WTC11 (cell line): ENCODE measurements at regions not wholly inside any gene's neighbourhood (a gene's known extent, or its start where the extent isn't known, plus 50 kb on each side); places are given as distances from the start of the nearest gene placed in this dataset.

Source experiments
- ATAC-seq: fragments of 200-7000 bp; cut with Tn5 transposase; 2 replicates; pipeline ENCODE4 v1.10.0; 2021; ENCODE audit warnings: mild to moderate bottlenecking, moderate library complexity
- CTCF ChIA-PET: fragments of 300-600 bp; sonication (Branson Sonifier 250); formaldehyde crosslinking; loops from one replicate; lab custom pipeline; 2021; ENCODE audit warnings: antibody characterized with exemption; lab: Charles Lee
- POLR2A ChIA-PET: fragments of 350-600 bp; sonication (Branson Sonifier 250); formaldehyde crosslinking; loops from one replicate; lab custom pipeline; 2021; ENCODE audit warnings: antibody characterized with exemption; lab: Charles Lee
- DNase-seq: peaks from one replicate; pipeline ENCODE4 v3.0.0; 2021; ENCODE audit warnings: low spot score
- H3K27ac Mint-ChIP-seq: 2 replicates; pipeline ENCODE4 v1.8.0; 2021; ENCODE audit warnings: mixed read lengths
- H3K27me3 Mint-ChIP-seq: 2 replicates; pipeline ENCODE4 v1.8.0; 2021; ENCODE audit warnings: low read depth, mild to moderate bottlenecking, moderate library complexity, mixed read lengths
- H3K36me3 Mint-ChIP-seq: 2 replicates; pipeline ENCODE4 v1.8.0; 2021; ENCODE audit warnings: mixed read lengths
- H3K4me1 Mint-ChIP-seq: 2 replicates; pipeline ENCODE4 v1.8.0; 2022; ENCODE audit warnings: mixed read lengths
- H3K4me3 Mint-ChIP-seq: 2 replicates; pipeline ENCODE4 v1.8.0; 2021; ENCODE audit warnings: mild to moderate bottlenecking, moderate library complexity, mixed read lengths
- H3K9me3 Mint-ChIP-seq: 2 replicates; pipeline ENCODE4 v1.8.0; 2021; ENCODE audit warnings: mixed read lengths
- AFF4 ChIP-seq: sonication (generic); formaldehyde crosslinking; IDR thresholded peaks from 2 replicates; pipeline ENCODE4 v1.8.1; 2023; ENCODE audit warnings: mild to moderate bottlenecking, missing genetic modification reagents, borderline replicate concordance
- ATF1 ChIP-seq: sonication (generic); formaldehyde crosslinking; IDR thresholded peaks from 2 replicates; pipeline ENCODE4 v1.8.1; 2023; ENCODE audit warnings: mild to moderate bottlenecking, moderate library complexity, missing genetic modification reagents
- ATF2 ChIP-seq: sonication (generic); formaldehyde crosslinking; IDR thresholded peaks from 2 replicates; pipeline ENCODE4 v1.8.1; 2022; ENCODE audit warnings: low read depth, missing genetic modification reagents, borderline replicate concordance
- CDX4 ChIP-seq: fragments of 250-450 bp; sonication (Bioruptor Pico); IDR thresholded peaks from 2 replicates; pipeline ENCODE4 v1.9.0; 2021; ENCODE audit warnings: moderate library complexity, mild to moderate bottlenecking, inconsistent platforms, borderline replicate concordance
- E2F1 ChIP-seq: sonication (generic); formaldehyde crosslinking; IDR thresholded peaks from 2 replicates; pipeline ENCODE4 v1.8.0; 2022; ENCODE audit warnings: mild to moderate bottlenecking, missing genetic modification reagents
- FOXJ3 ChIP-seq: sonication (generic); formaldehyde crosslinking; IDR thresholded peaks from 2 replicates; pipeline ENCODE4 v1.9.0; 2021; ENCODE audit warnings: missing genetic modification reagents, mild to moderate bottlenecking, borderline replicate concordance
- HMGA2 ChIP-seq: fragments of 250-450 bp; sonication (Bioruptor Pico); IDR thresholded peaks from 2 replicates; pipeline ENCODE4 v1.4.0; 2021; ENCODE audit warnings: mild to moderate bottlenecking, moderate library complexity
- IRF1 ChIP-seq: sonication (generic); formaldehyde crosslinking; IDR thresholded peaks from 2 replicates; pipeline ENCODE4 v1.8.0; 2023; ENCODE audit warnings: missing genetic modification reagents
- JAZF1 ChIP-seq: fragments of 250-450 bp; sonication (Bioruptor Pico); IDR thresholded peaks from 2 replicates; pipeline ENCODE4 v1.9.0; 2021; ENCODE audit warnings: moderate library complexity, mild to moderate bottlenecking, inconsistent platforms
- MAX ChIP-seq: sonication (generic); formaldehyde crosslinking; IDR thresholded peaks from 2 replicates; pipeline ENCODE4 v1.8.0; 2022; ENCODE audit warnings: mild to moderate bottlenecking, missing genetic modification reagents
- MLX ChIP-seq: sonication (generic); formaldehyde crosslinking; IDR thresholded peaks from 2 replicates; pipeline ENCODE4 v1.8.1; 2023; ENCODE audit warnings: mild to moderate bottlenecking, missing genetic modification reagents, moderate library complexity
- NFATC4 ChIP-seq: fragments of 250-450 bp; sonication (Bioruptor Pico); IDR thresholded peaks from 2 replicates; pipeline ENCODE4 v1.9.0; 2021; ENCODE audit warnings: mild to moderate bottlenecking
- PREB ChIP-seq: sonication (generic); formaldehyde crosslinking; IDR thresholded peaks from 2 replicates; pipeline ENCODE4 v1.8.1; 2022; ENCODE audit warnings: mild to moderate bottlenecking, missing genetic modification reagents, moderate library complexity, borderline replicate concordance
- RELA ChIP-seq: sonication (generic); formaldehyde crosslinking; IDR thresholded peaks from 2 replicates; pipeline ENCODE4 v1.8.1; 2022; ENCODE audit warnings: missing genetic modification reagents, mild to moderate bottlenecking, borderline replicate concordance
- SMAD3 ChIP-seq: sonication (generic); formaldehyde crosslinking; IDR thresholded peaks from 2 replicates; pipeline ENCODE4 v1.8.0; 2022; ENCODE audit warnings: missing genetic modification reagents, mild to moderate bottlenecking, borderline replicate concordance
- SMAD4 ChIP-seq: sonication (generic); formaldehyde crosslinking; IDR thresholded peaks from 2 replicates; pipeline ENCODE4 v1.8.0; 2022; ENCODE audit warnings: mild to moderate bottlenecking, missing genetic modification reagents
- USF1 ChIP-seq: sonication (generic); formaldehyde crosslinking; IDR thresholded peaks from 2 replicates; pipeline ENCODE4 v1.8.0; 2022; ENCODE audit warnings: mild to moderate bottlenecking, missing genetic modification reagents
- ZNF317 ChIP-seq: sonication (generic); formaldehyde crosslinking; IDR thresholded peaks from 2 replicates; pipeline ENCODE4 v1.8.1; 2023; ENCODE audit warnings: low read depth, mild to moderate bottlenecking, moderate library complexity, missing genetic modification reagents, borderline replicate concordance
- ZNF512 ChIP-seq: sonication (generic); formaldehyde crosslinking; IDR thresholded peaks from 2 replicates; pipeline ENCODE4 v1.8.1; 2022; ENCODE audit warnings: missing genetic modification reagents, borderline replicate concordance
- ZSCAN18 ChIP-seq: fragments of 250-450 bp; sonication (Bioruptor Pico); IDR thresholded peaks from 2 replicates; pipeline ENCODE4 v2.1.2; 2022; ENCODE audit warnings: mild to moderate bottlenecking, moderate library complexity

- DNase-seq (no peak), ATAC-seq (no peak)
- H3K27ac Mint-ChIP-seq: no peak overlapping the region
- no peaks in the 10 kb centered on the region; the same call in 1 of the 2 replicates for H3K27me3 Mint-ChIP-seq
- H3K36me3 Mint-ChIP-seq: no peaks in the 10 kb centered on the region
- no peak overlapping the region for H3K4me3 Mint-ChIP-seq
- H3K9me3 Mint-ChIP-seq: peaks cover 12% of the 10 kb centered on the region
- ChIA-PET CTCF (no interaction called here), POLR2A (no interaction called here)
- TF ChIP-seq SMAD3 (CRISPR knock-in tag): no peak
- no peak for TF ChIP-seq USF1 (CRISPR knock-in tag)
- TF ChIP-seq HMGA2 (CRISPR knock-in tag): no peak
- TF ChIP-seq FOXJ3 (CRISPR knock-in tag): no peak
- TF ChIP-seq RELA (CRISPR knock-in tag): no peak
- TF ChIP-seq SMAD4: no peak
- no peak for TF ChIP-seq ATF1 (CRISPR knock-in tag)
- no peak for TF ChIP-seq IRF1
- TF ChIP-seq MAX (CRISPR knock-in tag): no peak
- TF ChIP-seq CDX4 (CRISPR knock-in tag): no peak
- TF ChIP-seq NFATC4 (CRISPR knock-in tag): no peak
- TF ChIP-seq ZSCAN18 (CRISPR knock-in tag): no peak
- no peak for TF ChIP-seq MLX (CRISPR knock-in tag)
- TF ChIP-seq JAZF1: no peak
- no peak for TF ChIP-seq E2F1
- TF ChIP-seq PREB (CRISPR knock-in tag): no peak
- peaks cover 13% of the 10 kb centered on the region for H3K4me1 Mint-ChIP-seq
These were observed 551.5 kb upstream of the TLE4 start for GRCh38 chr9:79020276-79020675.

- peaks cover 12% of the 10 kb centered on the region for H3K9me3 Mint-ChIP-seq
- POLR2A ChIA-PET: no interaction called here
- TF ChIP-seq ZNF512 (no peak), AFF4 (CRISPR knock-in tag) (no peak), ZNF317 (CRISPR knock-in tag) (no peak), ATF2 (CRISPR knock-in tag) (no peak)
These were observed 550.7 kb upstream of the TLE4 start for GRCh38 chr9:79021084-79021483.

More at GRCh38 chr9:79021084-79021483, 550.7 kb upstream of the TLE4 start:
- no peak overlapping the region for H3K4me3 Mint-ChIP-seq
- H3K27me3 Mint-ChIP-seq: no peaks in the 10 kb centered on the region; the same call in 1 of the 2 replicates
- no peaks in the 10 kb centered on the region for H3K36me3 Mint-ChIP-seq
- ATAC-seq (no peak), DNase-seq (no peak)
- H3K27ac Mint-ChIP-seq: no peak overlapping the region
- CTCF ChIA-PET: no interaction called here
- H3K4me1 Mint-ChIP-seq: peaks cover 10% of the 10 kb centered on the region
